Right lobe of liver (tissue), 6 donors: ENCODE measurements at regions not wholly inside any gene's neighbourhood (a gene's known extent, or its start where the extent isn't known, plus 50 kb on each side); places are given as distances from the start of the nearest gene placed in this dataset.

Source experiments
- ATAC-seq, 4 donors: fragments of 200-7000 bp; cut with Tn5 transposase; one replicate each; pipeline ENCODE4 v1.9.1; 2020; ENCODE audit warnings: mild to moderate bottlenecking in 4 of 4, moderate library complexity in 4 of 4
- DNase-seq, 3 donors: peaks; one replicate each; pipeline ENCODE4 v3.0.0-alpha.2; 2020
- H3K27ac ChIP-seq, 3 donors: fragments of 200-600 bp; one replicate each; pipeline ENCODE4 v1.8.0; 2022
- H3K27me3 ChIP-seq, 2 donors: fragments of 200-600 bp; one replicate each; pipeline ENCODE4 v1.8.0; 2022
- H3K36me3 ChIP-seq, 4 donors: fragments of 200-600 bp; sonication (generic) in 1 of 4; one replicate each; pipeline versions ENCODE4 v1.5.1 to v1.8.0; 2017 to 2022; ENCODE audit warnings: control low read depth in 1 of 4
- H3K4me1 ChIP-seq, 4 donors: fragments of 200-600 bp; sonication (generic) in 1 of 4; one replicate each; pipeline versions ENCODE4 v1.5.1 to v1.8.0; 2017 to 2022; ENCODE audit warnings: control low read depth in 1 of 4
- H3K4me3 ChIP-seq, 3 donors: fragments of 200-600 bp; one replicate each; pipeline ENCODE4 v1.8.0; 2022
- H3K9me3 ChIP-seq, 4 donors: fragments of 200-600 bp; sonication (generic) in 1 of 4; one replicate each; pipeline versions ENCODE4 v1.5.1 to v1.8.0; 2017 to 2022; ENCODE audit warnings: control low read depth in 1 of 4
- POLR2A ChIP-seq: fragments of 450-650 bp; IDR thresholded peaks from one replicate; pipeline ENCODE4 v1.6.1; 2017; ENCODE audit warnings: antibody characterized with exemption, mild to moderate bottlenecking
- WGBS: methylation state at CpG from one replicate; pipeline ENCODE4 v1.1.6; 2018; ENCODE audit warnings: low coverage, low lambda C conversion rate; ENCODE audit not compliant: insufficient coverage; ENCODE audit errors: missing lambda C conversion rate; 5-methylcytosine and 5-hydroxymethylcytosine counted together
- intact Hi-C, 2 donors: fragments of 100-400 bp; cut with DNase I; formaldehyde crosslinking; loops; one replicate each; pipeline versions ENCODE4 v1.11.2 to v1.14.1; 2022
- TF ChIP-seq, protein P1 (sequence below), 4 donors: fragments of 200-600 bp in 3 of 4; fragments of 450-650 bp in 1 of 4; IDR thresholded peaks; one replicate each; pipeline versions ENCODE4 v1.5.1 to v1.8.0; 2016 to 2022; ENCODE audit warnings: antibody characterized with exemption in 4 of 4, mild to moderate bottlenecking in 2 of 4
- donor health status: DM: no; HTN: yes; CAD: no.
- donor health status: DM: no; HTN: no; CAD: no.
- donor health status: DM: no; HTN: no; CAD: no.
- donor health status: DM: no; HTN: yes; CAD: no.
- donor health status: DM: no; HTN: yes; CAD: no.

DNA sequence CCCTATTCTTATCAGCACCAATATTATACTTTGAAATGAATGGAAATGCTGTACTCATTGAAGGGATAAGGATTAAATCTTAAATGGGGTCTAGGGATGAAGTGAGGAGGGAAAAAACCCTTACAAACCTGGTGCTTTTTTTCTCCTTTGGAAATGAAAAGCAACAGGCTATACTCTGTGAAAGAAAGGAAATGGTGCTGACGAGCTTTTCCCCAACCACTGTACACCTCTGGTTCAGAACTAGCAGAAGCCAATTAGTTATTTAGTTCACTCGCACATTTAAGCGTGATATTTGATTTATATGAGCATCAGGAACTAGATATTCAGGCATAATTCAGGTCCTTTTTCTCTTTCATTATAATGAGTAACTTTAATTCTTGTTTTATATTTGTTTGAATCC is 74.5 kb upstream of the S1PR1 start:
- Histone ChIP-seq H3K9me3 (no peaks in the 10 kb centered on the region), H3K27me3 (no peaks in the 10 kb centered on the region), H3K4me3 (no peak overlapping the region), H3K4me1 (no peaks in the 10 kb centered on the region), H3K27ac (peak overlapping the region in 1 of 3 donors; percentile 10), H3K36me3 (no peaks in the 10 kb centered on the region)
- intact Hi-C loops = no loop called here
- DNase-seq (no peak), ATAC-seq (peak in 2 of 4 donors; percentile 39 to 55)
- TF ChIP-seq POLR2A = no peak
- TF ChIP-seq, protein P1, sequence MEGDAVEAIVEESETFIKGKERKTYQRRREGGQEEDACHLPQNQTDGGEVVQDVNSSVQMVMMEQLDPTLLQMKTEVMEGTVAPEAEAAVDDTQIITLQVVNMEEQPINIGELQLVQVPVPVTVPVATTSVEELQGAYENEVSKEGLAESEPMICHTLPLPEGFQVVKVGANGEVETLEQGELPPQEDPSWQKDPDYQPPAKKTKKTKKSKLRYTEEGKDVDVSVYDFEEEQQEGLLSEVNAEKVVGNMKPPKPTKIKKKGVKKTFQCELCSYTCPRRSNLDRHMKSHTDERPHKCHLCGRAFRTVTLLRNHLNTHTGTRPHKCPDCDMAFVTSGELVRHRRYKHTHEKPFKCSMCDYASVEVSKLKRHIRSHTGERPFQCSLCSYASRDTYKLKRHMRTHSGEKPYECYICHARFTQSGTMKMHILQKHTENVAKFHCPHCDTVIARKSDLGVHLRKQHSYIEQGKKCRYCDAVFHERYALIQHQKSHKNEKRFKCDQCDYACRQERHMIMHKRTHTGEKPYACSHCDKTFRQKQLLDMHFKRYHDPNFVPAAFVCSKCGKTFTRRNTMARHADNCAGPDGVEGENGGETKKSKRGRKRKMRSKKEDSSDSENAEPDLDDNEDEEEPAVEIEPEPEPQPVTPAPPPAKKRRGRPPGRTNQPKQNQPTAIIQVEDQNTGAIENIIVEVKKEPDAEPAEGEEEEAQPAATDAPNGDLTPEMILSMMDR (IDR thresholded peaks at IDR 0.05) = no peak
- 44% methylated on average over 3 of the region's 3 CpGs for WGBS

DNA sequence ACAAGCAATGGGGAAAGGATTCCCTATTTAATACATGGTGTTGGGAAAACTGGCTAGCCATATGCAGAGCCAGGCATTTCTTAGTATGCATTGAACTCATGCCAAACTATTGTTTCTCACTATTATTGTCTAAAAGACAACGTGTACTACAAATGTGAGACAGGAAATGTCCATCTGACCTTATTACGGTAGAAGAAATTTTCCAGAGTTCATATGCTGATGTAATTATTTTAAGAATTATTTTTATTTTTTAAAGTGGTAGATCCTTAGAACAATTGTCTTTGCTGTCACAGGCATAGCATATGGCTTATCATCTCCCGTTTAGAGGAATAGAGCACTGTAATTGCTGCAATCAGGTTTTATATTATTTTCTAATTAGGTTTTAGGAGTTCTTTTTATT is 75.2 kb upstream of the S1PR1 start:
- TF ChIP-seq, protein P1 (IDR thresholded peaks at IDR 0.05) = no peak
- TF ChIP-seq POLR2A = no peak
- no peaks in the 10 kb centered on the region for H3K36me3 ChIP-seq
- no peak overlapping the region for H3K27ac ChIP-seq
- ATAC-seq (peak; percentile 46 to 71 (median 61)), DNase-seq (no peak)
- H3K27me3 ChIP-seq = no peaks in the 10 kb centered on the region
- H3K9me3 ChIP-seq = no peaks in the 10 kb centered on the region
- intact Hi-C loops = no loop called here
- H3K4me1 ChIP-seq = no peaks in the 10 kb centered on the region
- H3K4me3 ChIP-seq = no peak overlapping the region
- 54% methylated on average over 3 of the region's 3 CpGs for WGBS

DNA sequence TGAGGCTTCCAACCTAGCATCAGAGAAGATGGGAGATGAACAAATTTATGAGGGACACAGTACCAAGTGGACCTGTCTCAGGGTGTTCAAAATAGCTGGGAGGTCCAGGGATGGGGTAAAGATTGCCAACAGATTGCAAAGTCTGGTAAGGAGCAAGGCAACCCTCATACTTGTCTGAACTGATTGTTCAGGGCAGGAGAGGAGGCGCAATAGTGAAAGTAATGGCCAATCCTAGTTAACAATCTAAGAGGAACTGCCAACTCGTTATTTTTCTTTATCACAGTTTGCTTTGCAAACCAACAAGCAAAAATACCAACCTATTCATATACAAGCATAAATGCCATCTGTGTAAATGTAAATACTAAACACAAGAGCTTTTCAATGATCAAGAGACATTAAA is 78.4 kb upstream of the S1PR1 start:
- no peaks in the 10 kb centered on the region for H3K36me3 ChIP-seq
- no peaks in the 10 kb centered on the region for H3K27me3 ChIP-seq
- TF ChIP-seq, protein P1 (IDR thresholded peaks at IDR 0.05) = no peak
- no peak for TF ChIP-seq POLR2A
- no peaks in the 10 kb centered on the region for H3K9me3 ChIP-seq
- intact Hi-C loops = no loop called here
- H3K27ac ChIP-seq = no peak overlapping the region
- no peak for ATAC-seq
- no peak overlapping the region for H3K4me3 ChIP-seq
- DNase-seq = no peak
- no peaks in the 10 kb centered on the region for H3K4me1 ChIP-seq
- 68% methylated on average over 2 of the region's 2 CpGs for WGBS

DNA sequence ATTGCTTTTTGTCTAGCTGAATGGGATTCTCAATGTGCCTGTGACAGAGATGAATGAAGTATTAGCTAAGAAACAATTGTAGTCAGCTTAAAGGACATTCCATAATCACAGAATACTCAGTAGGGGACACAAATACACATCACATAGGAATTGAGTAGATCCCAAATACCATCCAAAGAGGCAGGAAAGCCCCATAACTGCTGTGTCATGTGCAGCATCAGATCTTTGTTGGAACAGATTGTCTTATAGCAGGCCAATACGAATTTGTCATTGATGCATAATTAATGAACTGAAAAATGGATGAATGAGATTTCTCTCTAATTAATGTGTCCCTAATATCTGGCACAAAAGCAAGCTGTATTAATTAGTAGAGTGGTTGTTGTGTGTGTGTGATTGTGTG is 82.3 kb upstream of the S1PR1 start:
- TF ChIP-seq POLR2A = no peak
- TF ChIP-seq, protein P1 (IDR thresholded peaks at IDR 0.05) = no peak
- Histone ChIP-seq H3K27ac (no peak overlapping the region), H3K9me3 (no peaks in the 10 kb centered on the region), H3K4me1 (peaks cover 0 to 7% (median 0%) of the 10 kb centered on the region in 4 donors), H3K27me3 (no peaks in the 10 kb centered on the region), H3K36me3 (no peaks in the 10 kb centered on the region), H3K4me3 (no peak overlapping the region)
- no peak for ATAC-seq
- no peak for DNase-seq
- intact Hi-C loops = no loop called here
- no CpG with 5 or more reads among the region's 1 CpG for WGBS

DNA sequence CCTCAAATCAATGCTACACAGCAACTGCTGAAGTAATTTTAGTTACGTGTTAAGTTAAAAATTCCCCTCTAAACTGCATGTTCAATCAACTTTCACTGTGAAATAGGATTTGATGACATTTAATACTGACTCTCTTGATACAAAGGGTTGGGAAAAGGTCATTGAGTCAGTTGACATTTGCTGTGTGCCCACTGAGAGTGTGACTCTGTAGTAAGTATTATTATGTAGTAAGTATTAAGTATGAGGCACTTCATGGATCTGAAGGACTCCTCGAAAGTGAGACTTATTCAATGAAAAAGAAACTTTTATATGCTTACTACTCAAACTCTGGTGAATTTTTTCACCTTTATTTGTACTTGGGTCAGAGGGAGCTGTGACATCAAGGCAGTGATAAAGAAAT is 83.1 kb upstream of the S1PR1 start:
- no peak for ATAC-seq
- Histone ChIP-seq H3K9me3 (no peaks in the 10 kb centered on the region), H3K4me3 (no peak overlapping the region), H3K27me3 (no peaks in the 10 kb centered on the region), H3K4me1 (peaks cover 0 to 7% (median 0%) of the 10 kb centered on the region in 4 donors), H3K36me3 (no peaks in the 10 kb centered on the region), H3K27ac (no peak overlapping the region)
- intact Hi-C loops = no loop called here
- TF ChIP-seq, protein P1 (IDR thresholded peaks at IDR 0.05) = no peak
- TF ChIP-seq POLR2A = no peak
- WGBS = 77% methylated on average over 2 of the region's 2 CpGs
- DNase-seq = no peak
